ENCODE measurements at regions not wholly inside any gene's neighbourhood (a gene's known extent, or its start where the extent isn't known, plus 50 kb on each side); places are given as distances from the start of the nearest gene placed in this dataset.

- no peak for TF ChIP-seq POLR2A (IDR thresholded peaks at IDR 0.05; ENCODE audit: low read depth, low read length)
- TF ChIP-seq POLR2AphosphoS5 (IDR thresholded peaks at IDR 0.05; ENCODE audit: low read depth, low read length): no peak
- TF ChIP-seq TAF1 (IDR thresholded peaks at IDR 0.05; ENCODE audit: borderline replicate concordance, low read depth, low read length): no peak
These were observed 178.7 kb downstream of the GJA1 start for GRCh38 chr6:121614115-121614514.
